H54 (cell line): ENCODE measurements at regions not wholly inside any gene's neighbourhood (a gene's known extent, or its start where the extent isn't known, plus 50 kb on each side); places are given as distances from the start of the nearest gene placed in this dataset.
A peak's percentile ranks its signal among the peaks of the same experiment; 100 is the strongest.
"Not testable (repeated sequence)": the region's sequence is repeated elsewhere in the genome, so short reads cannot be mapped to it uniquely, and the experiment has no call there.

Source experiments
- DNase-seq: peaks from one replicate; pipeline ENCODE4 v3.0.0; 2011; ENCODE audit warnings: low spot score, mixed read lengths; ENCODE audit not compliant: insufficient read length
- FAIRE-seq: peaks from 3 replicates; lab custom pipeline; 2011; peaks lifted over from hg19 to GRCh38; lab: Jason Lieb, UNC
- POLR2A ChIP-seq: IDR thresholded peaks from 2 replicates; pipeline ENCODE4 v1.6.1; 2011; ENCODE audit warnings: low read depth, mild to moderate bottlenecking, low read length

- no peak for FAIRE-seq
- TF ChIP-seq POLR2A = no peak
- no peak for DNase-seq
Observed at GRCh38 chr20:53668992-53669391, 75.4 kb upstream of the ZNF217 start.

GRCh38 chr20:53666144-53666543 lies 72.5 kb upstream of the ZNF217 start:
- TF ChIP-seq POLR2A = no peak
- no peak for DNase-seq

GRCh38 chr20:53664121-53664520 lies 70.5 kb upstream of the ZNF217 start:
- FAIRE-seq (no peak), DNase-seq (no peak)
- no peak for TF ChIP-seq POLR2A

More at GRCh38 chr20:53666144-53666543, 72.5 kb upstream of the ZNF217 start:
- no peak for FAIRE-seq

- not testable (repeated sequence) for FAIRE-seq
Observed at GRCh38 chr20:53663521-53663920, 69.9 kb upstream of the ZNF217 start.

GRCh38 chr20:53662595-53662994 lies 69.0 kb upstream of the ZNF217 start:
- FAIRE-seq (no peak), DNase-seq (no peak)
- no peak for TF ChIP-seq POLR2A

More at GRCh38 chr20:53663521-53663920, 69.9 kb upstream of the ZNF217 start:
- not testable (repeated sequence) for DNase-seq

GRCh38 chr20:53660947-53661381 lies 67.3 kb upstream of the ZNF217 start:
- no peak for TF ChIP-seq POLR2A
- FAIRE-seq (no peak), DNase-seq (no peak)

- no peak for TF ChIP-seq POLR2A
- no peak for FAIRE-seq
- no peak for DNase-seq
Observed at GRCh38 chr20:53660078-53660909, 66.7 kb upstream of the ZNF217 start.

GRCh38 chr20:53658973-53659372 lies 65.3 kb upstream of the ZNF217 start:
- no peak for TF ChIP-seq POLR2A
- DNase-seq (no peak), FAIRE-seq (no peak)

GRCh38 chr20:53658322-53658721 lies 64.7 kb upstream of the ZNF217 start:
- FAIRE-seq (no peak), DNase-seq (no peak)
- TF ChIP-seq POLR2A = no peak

GRCh38 chr20:53657732-53658131 lies 64.1 kb upstream of the ZNF217 start:
- no peak for DNase-seq
- no peak for TF ChIP-seq POLR2A
- no peak for FAIRE-seq

- FAIRE-seq = no peak
- DNase-seq = no peak
- no peak for TF ChIP-seq POLR2A
Observed at GRCh38 chr20:53657279-53657678, 63.6 kb upstream of the ZNF217 start.

GRCh38 chr20:53656293-53657202 lies 62.9 kb upstream of the ZNF217 start:
- DNase-seq = no peak
- peak; percentile 78 for FAIRE-seq
- TF ChIP-seq POLR2A = no peak

GRCh38 chr20:53655625-53656292 lies 62.1 kb upstream of the ZNF217 start:
- DNase-seq (no peak), FAIRE-seq (no peak)
- TF ChIP-seq POLR2A = no peak
